CD8-positive, alpha-beta memory T cell (primary cell): ENCODE measurements at regions not wholly inside any gene's neighbourhood (a gene's known extent, or its start where the extent isn't known, plus 50 kb on each side); places are given as distances from the start of the nearest gene placed in this dataset.
"Not testable (repeated sequence)": the region's sequence is repeated elsewhere in the genome, so short reads cannot be mapped to it uniquely, and the experiment has no call there.

Source experiments
- CTCF ChIA-PET: fragments of 350-600 bp; sonication (Branson Sonifier 250); formaldehyde crosslinking; loops from one replicate; lab custom pipeline; 2021; ENCODE audit warnings: antibody characterized with exemption; lab: Charles Lee
- POLR2A ChIA-PET: fragments of 350-600 bp; sonication (Branson Sonifier 250); formaldehyde crosslinking; loops from one replicate; lab custom pipeline; 2021; ENCODE audit warnings: antibody characterized with exemption; lab: Charles Lee
- DNase-seq, 5 donors: peaks; one replicate each; pipeline versions ENCODE4 v3.0.0 to v3.0.0-alpha.2; 2020 to 2022; ENCODE audit warnings: mixed read lengths in 1 of 5
- H3K27ac ChIP-seq: one replicate; pipeline ENCODE4 v1.7.0; 2013; ENCODE audit warnings: low read depth, mild to moderate bottlenecking, low read length, moderate library complexity
- H3K27me3 ChIP-seq: 2 replicates; pipeline ENCODE4 v1.7.0; 2013; ENCODE audit warnings: low read length, mild to moderate bottlenecking; ENCODE audit not compliant: insufficient read depth, poor library complexity, severe bottlenecking
- H3K36me3 ChIP-seq: 2 replicates; pipeline ENCODE4 v1.7.0; 2013; ENCODE audit warnings: mild to moderate bottlenecking, low read length, moderate library complexity; ENCODE audit not compliant: insufficient read depth
- H3K4me1 ChIP-seq: 2 replicates; pipeline ENCODE4 v1.7.0; 2013; ENCODE audit warnings: mild to moderate bottlenecking, low read length, moderate library complexity; ENCODE audit not compliant: insufficient read depth
- H3K4me3 ChIP-seq: 2 replicates; pipeline ENCODE4 v1.7.0; 2013; ENCODE audit warnings: mild to moderate bottlenecking, low read length
- H3K9me3 ChIP-seq: 2 replicates; pipeline ENCODE4 v1.7.0; 2013; ENCODE audit warnings: mild to moderate bottlenecking, low read length
- H3K27ac Mint-ChIP-seq, 8 donors: one replicate each; pipeline ENCODE4 v1.8.0; 2020 to 2021; ENCODE audit warnings: mixed read lengths in 8 of 8, mild to moderate bottlenecking in 6 of 8, inconsistent platforms in 3 of 8, moderate library complexity in 3 of 8
- H3K27me3 Mint-ChIP-seq, 2 donors: one replicate each; pipeline ENCODE4 v1.8.0; 2020 to 2021; ENCODE audit warnings: mixed read lengths in 2 of 2, mild to moderate bottlenecking in 1 of 2, moderate library complexity in 1 of 2
- H3K36me3 Mint-ChIP-seq, 3 donors: one replicate each; pipeline ENCODE4 v1.8.0; 2020 to 2021; ENCODE audit warnings: mixed read lengths in 3 of 3, inconsistent platforms in 1 of 3, mild to moderate bottlenecking in 1 of 3
- H3K4me1 Mint-ChIP-seq, 3 donors: one replicate each; pipeline ENCODE4 v1.8.0; 2020 to 2021; ENCODE audit warnings: mixed read lengths in 3 of 3, inconsistent platforms in 1 of 3, mild to moderate bottlenecking in 1 of 3
- H3K4me3 Mint-ChIP-seq, 7 donors: one replicate each; pipeline ENCODE4 v1.8.0; 2020 to 2021; ENCODE audit warnings: mixed read lengths in 7 of 7, mild to moderate bottlenecking in 6 of 7, moderate library complexity in 4 of 7, inconsistent platforms in 2 of 7
- H3K9me3 Mint-ChIP-seq, 5 donors: one replicate each; pipeline ENCODE4 v1.8.0; 2020 to 2022; ENCODE audit warnings: mixed read lengths in 5 of 5, mild to moderate bottlenecking in 3 of 5, moderate library complexity in 2 of 5, inconsistent platforms in 1 of 5

DNA sequence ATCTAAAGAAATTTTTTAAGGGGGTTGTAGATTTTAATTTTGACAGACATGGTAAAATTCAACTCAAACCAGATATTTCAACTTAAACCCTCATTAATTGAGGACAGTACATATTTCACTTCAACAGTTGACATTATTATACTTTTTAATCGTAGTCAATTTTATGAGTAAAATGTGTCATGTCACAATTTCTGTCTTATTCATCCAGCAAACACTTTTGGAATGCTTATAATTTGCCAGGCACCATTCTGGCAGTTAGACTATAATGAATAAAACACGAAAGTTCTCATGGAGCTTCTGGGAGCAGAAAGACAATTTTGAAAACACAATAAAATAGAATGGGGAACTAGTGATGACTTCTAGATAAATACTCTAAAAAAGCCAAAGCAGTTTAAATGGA is 1094.8 kb downstream of the SUCLG1 start:
- ChIA-PET CTCF (no interaction called here), POLR2A (no interaction called here)
- Histone ChIP-seq H3K4me3 (no peak overlapping the region), H3K27me3 (no peaks in the 10 kb centered on the region), H3K4me1 (no peaks in the 10 kb centered on the region), H3K27ac (no peak overlapping the region), H3K9me3 (no peaks in the 10 kb centered on the region), H3K36me3 (no peaks in the 10 kb centered on the region)
- no peaks in the 10 kb centered on the region for H3K4me1 Mint-ChIP-seq
- H3K9me3 Mint-ChIP-seq, result peaks cover 2 to 29% (median 12%) of the 10 kb centered on the region in 5 donors
- H3K4me3 Mint-ChIP-seq, result no peak overlapping the region
- DNase-seq, result no peak
- H3K36me3 Mint-ChIP-seq, result no peaks in the 10 kb centered on the region
- no peaks in the 10 kb centered on the region for H3K27me3 Mint-ChIP-seq
- H3K27ac Mint-ChIP-seq, result no peak overlapping the region

- H3K27ac Mint-ChIP-seq, H3K36me3 Mint-ChIP-seq, POLR2A ChIA-PET, H3K36me3 ChIP-seq, CTCF ChIA-PET, H3K9me3 ChIP-seq, DNase-seq, H3K27me3 ChIP-seq, H3K4me3 Mint-ChIP-seq, H3K4me3 ChIP-seq, H3K4me1 ChIP-seq, H3K4me1 Mint-ChIP-seq, H3K27me3 Mint-ChIP-seq, H3K27ac ChIP-seq: not testable (repeated sequence)
- peaks cover 2 to 30% (median 12%) of the 10 kb centered on the region in 5 donors for H3K9me3 Mint-ChIP-seq
Observed at GRCh38 chr2:83363138-83363537, 1095.9 kb downstream of the SUCLG1 start.

GRCh38 chr2:83359336-83359735 is 1099.7 kb downstream of the SUCLG1 start:
- Histone ChIP-seq H3K9me3 (no peaks in the 10 kb centered on the region), H3K27ac (no peak overlapping the region), H3K4me1 (no peaks in the 10 kb centered on the region), H3K27me3 (no peaks in the 10 kb centered on the region), H3K36me3 (no peaks in the 10 kb centered on the region), H3K4me3 (no peak overlapping the region)
- H3K27ac Mint-ChIP-seq, result no peak overlapping the region
- ChIA-PET CTCF (no interaction called here), POLR2A (no interaction called here)
- no peak for DNase-seq
- no peaks in the 10 kb centered on the region for H3K27me3 Mint-ChIP-seq
- H3K4me1 Mint-ChIP-seq, result no peaks in the 10 kb centered on the region
- peaks cover 0 to 27% (median 4%) of the 10 kb centered on the region in 5 donors for H3K9me3 Mint-ChIP-seq
- no peak overlapping the region for H3K4me3 Mint-ChIP-seq
- no peaks in the 10 kb centered on the region for H3K36me3 Mint-ChIP-seq

GRCh38 chr2:83342860-83343329 is 1116.2 kb downstream of the SUCLG1 start:
- H3K4me3 ChIP-seq, result no peak overlapping the region
- Mint-ChIP-seq H3K4me3 (no peak overlapping the region), H3K4me1 (no peaks in the 10 kb centered on the region), H3K27me3 (no peaks in the 10 kb centered on the region), H3K36me3 (no peaks in the 10 kb centered on the region), H3K9me3 (peaks cover 13 to 33% (median 15%) of the 10 kb centered on the region in 5 donors), H3K27ac (peak overlapping the region in 2 of 8 donors; percentile 3 to 7)
- no peaks in the 10 kb centered on the region for H3K27me3 ChIP-seq
- CTCF ChIA-PET, result no interaction called here
- peak in 1 of 5 donors; percentile 14 for DNase-seq
- peaks cover 4% of the 10 kb centered on the region for H3K9me3 ChIP-seq
- H3K27ac ChIP-seq, result no peak overlapping the region
- POLR2A ChIA-PET, result no interaction called here
- H3K4me1 ChIP-seq, result no peaks in the 10 kb centered on the region
- no peaks in the 10 kb centered on the region for H3K36me3 ChIP-seq

GRCh38 chr2:83340424-83340823 is 1118.7 kb downstream of the SUCLG1 start:
- peaks cover 7 to 33% (median 11%) of the 10 kb centered on the region in 5 donors for H3K9me3 Mint-ChIP-seq
- no peaks in the 10 kb centered on the region for H3K27me3 Mint-ChIP-seq
- H3K4me3 Mint-ChIP-seq, result no peak overlapping the region
- H3K27ac Mint-ChIP-seq, result peak overlapping the region in 1 of 8 donors; percentile 48
- POLR2A ChIA-PET, result no interaction called here
- no peaks in the 10 kb centered on the region for H3K36me3 Mint-ChIP-seq
- Histone ChIP-seq H3K27ac (no peak overlapping the region), H3K36me3 (no peaks in the 10 kb centered on the region), H3K9me3 (peaks cover 4% of the 10 kb centered on the region), H3K4me1 (no peaks in the 10 kb centered on the region), H3K27me3 (no peaks in the 10 kb centered on the region), H3K4me3 (no peak overlapping the region)
- CTCF ChIA-PET, result no interaction called here
- DNase-seq, result peak in 1 of 5 donors; percentile 10
- no peaks in the 10 kb centered on the region for H3K4me1 Mint-ChIP-seq

- H3K36me3 Mint-ChIP-seq, DNase-seq, H3K36me3 ChIP-seq, POLR2A ChIA-PET, H3K27me3 Mint-ChIP-seq, H3K4me1 Mint-ChIP-seq, H3K4me3 Mint-ChIP-seq, H3K27me3 ChIP-seq, CTCF ChIA-PET, H3K4me1 ChIP-seq, H3K4me3 ChIP-seq, H3K9me3 ChIP-seq, H3K27ac ChIP-seq: not testable (repeated sequence)
- Mint-ChIP-seq H3K27ac (peak overlapping the region in 1 of 8 donors; percentile 48), H3K9me3 (peaks cover 4 to 32% (median 10%) of the 10 kb centered on the region in 5 donors)
Observed at GRCh38 chr2:83339942-83340341, 1119.1 kb downstream of the SUCLG1 start.

DNA sequence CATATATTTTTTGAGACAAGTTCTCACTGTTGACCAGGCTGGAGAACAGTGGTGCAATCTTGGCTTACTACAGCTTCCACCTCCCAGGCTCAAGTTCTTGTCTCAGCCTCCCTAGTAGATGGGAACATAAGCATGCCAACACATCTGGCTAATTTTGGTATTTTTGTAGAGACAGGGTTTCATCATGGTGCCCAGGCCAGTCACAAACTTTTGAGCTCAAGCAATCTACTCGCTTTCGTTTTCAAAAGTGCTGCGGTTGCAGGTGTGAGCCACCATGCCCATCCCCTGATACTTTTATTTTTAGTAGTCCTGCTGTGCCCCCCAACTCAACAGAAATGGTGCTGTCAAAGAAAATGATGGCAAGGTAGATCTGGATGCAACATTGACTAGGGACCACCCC is 1127.3 kb downstream of the SUCLG1 start:
- Mint-ChIP-seq H3K9me3 (peaks cover 2 to 18% (median 7%) of the 10 kb centered on the region in 5 donors), H3K36me3 (no peaks in the 10 kb centered on the region), H3K27me3 (no peaks in the 10 kb centered on the region), H3K4me3 (no peak overlapping the region), H3K27ac (no peak overlapping the region), H3K4me1 (no peaks in the 10 kb centered on the region)
- ChIA-PET CTCF (no interaction called here), POLR2A (no interaction called here)
- DNase-seq, result no peak
- Histone ChIP-seq H3K4me3 (no peak overlapping the region), H3K27ac (no peak overlapping the region), H3K36me3 (no peaks in the 10 kb centered on the region), H3K27me3 (no peaks in the 10 kb centered on the region), H3K4me1 (no peaks in the 10 kb centered on the region), H3K9me3 (no peaks in the 10 kb centered on the region)

DNA sequence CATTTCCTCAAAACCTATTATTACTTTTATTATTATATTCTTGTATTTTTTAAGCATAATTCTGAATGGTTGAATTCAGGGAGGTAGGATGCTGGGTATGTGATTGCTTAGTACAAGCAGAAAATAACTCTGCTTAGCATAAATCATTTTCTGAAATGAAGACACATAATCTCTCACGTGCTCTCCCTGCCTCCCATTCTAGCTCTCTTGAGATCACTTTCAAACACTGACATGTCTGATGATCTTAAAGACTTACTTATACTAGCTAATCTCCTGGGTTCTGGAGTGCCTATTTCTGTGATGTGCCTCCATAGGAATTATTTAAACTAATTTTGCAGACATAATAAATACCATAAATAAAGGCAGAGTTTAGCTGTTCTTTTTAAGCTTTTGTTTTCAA is 1136.0 kb downstream of the SUCLG1 start:
- Mint-ChIP-seq H3K36me3 (no peaks in the 10 kb centered on the region), H3K9me3 (peaks cover 0 to 23% (median 4%) of the 10 kb centered on the region in 5 donors), H3K4me3 (no peak overlapping the region), H3K27ac (no peak overlapping the region), H3K4me1 (no peaks in the 10 kb centered on the region), H3K27me3 (no peaks in the 10 kb centered on the region)
- ChIA-PET POLR2A (no interaction called here), CTCF (no interaction called here)
- Histone ChIP-seq H3K9me3 (no peaks in the 10 kb centered on the region), H3K4me1 (no peaks in the 10 kb centered on the region), H3K27ac (no peak overlapping the region), H3K4me3 (no peak overlapping the region), H3K36me3 (no peaks in the 10 kb centered on the region), H3K27me3 (no peaks in the 10 kb centered on the region)
- DNase-seq, result no peak

DNA sequence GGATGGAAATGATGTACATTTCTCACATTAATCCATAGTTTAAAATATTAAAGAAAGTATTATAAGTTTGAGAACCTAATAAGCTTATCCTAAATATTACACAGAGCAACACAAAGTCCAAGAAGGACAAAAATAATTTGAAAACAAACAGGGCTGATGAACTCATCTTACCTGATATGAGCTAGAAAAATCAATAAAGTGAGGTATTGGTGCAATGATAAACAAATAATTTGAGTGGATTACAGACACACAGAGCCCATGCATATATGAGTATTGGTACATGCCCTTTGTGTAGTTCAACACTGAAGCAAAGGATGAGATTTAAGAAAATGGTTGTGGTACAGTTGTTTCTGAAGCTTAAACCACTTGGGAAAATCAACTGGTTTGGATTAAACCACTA is 1139.0 kb downstream of the SUCLG1 start:
- POLR2A ChIA-PET, result no interaction called here
- CTCF ChIA-PET, result no interaction called here
- no peak for DNase-seq
- Histone ChIP-seq H3K27me3 (no peaks in the 10 kb centered on the region), H3K36me3 (no peaks in the 10 kb centered on the region), H3K4me3 (no peak overlapping the region), H3K4me1 (no peaks in the 10 kb centered on the region), H3K27ac (no peak overlapping the region), H3K9me3 (no peaks in the 10 kb centered on the region)
- Mint-ChIP-seq H3K27me3 (no peaks in the 10 kb centered on the region), H3K36me3 (no peaks in the 10 kb centered on the region), H3K27ac (no peak overlapping the region), H3K9me3 (peaks cover 0 to 29% (median 2%) of the 10 kb centered on the region in 5 donors), H3K4me1 (no peaks in the 10 kb centered on the region), H3K4me3 (no peak overlapping the region)
